HuH-7 (cell line): ENCODE measurements at regions not wholly inside any gene's neighbourhood (a gene's known extent, or its start where the extent isn't known, plus 50 kb on each side); places are given as distances from the start of the nearest gene placed in this dataset.
A peak's percentile ranks its signal among the peaks of the same experiment; 100 is the strongest.

Source experiments
- DNase-seq: peaks from one replicate; pipeline ENCODE4 v3.0.0; 2011; ENCODE audit warnings: low spot score

DNA sequence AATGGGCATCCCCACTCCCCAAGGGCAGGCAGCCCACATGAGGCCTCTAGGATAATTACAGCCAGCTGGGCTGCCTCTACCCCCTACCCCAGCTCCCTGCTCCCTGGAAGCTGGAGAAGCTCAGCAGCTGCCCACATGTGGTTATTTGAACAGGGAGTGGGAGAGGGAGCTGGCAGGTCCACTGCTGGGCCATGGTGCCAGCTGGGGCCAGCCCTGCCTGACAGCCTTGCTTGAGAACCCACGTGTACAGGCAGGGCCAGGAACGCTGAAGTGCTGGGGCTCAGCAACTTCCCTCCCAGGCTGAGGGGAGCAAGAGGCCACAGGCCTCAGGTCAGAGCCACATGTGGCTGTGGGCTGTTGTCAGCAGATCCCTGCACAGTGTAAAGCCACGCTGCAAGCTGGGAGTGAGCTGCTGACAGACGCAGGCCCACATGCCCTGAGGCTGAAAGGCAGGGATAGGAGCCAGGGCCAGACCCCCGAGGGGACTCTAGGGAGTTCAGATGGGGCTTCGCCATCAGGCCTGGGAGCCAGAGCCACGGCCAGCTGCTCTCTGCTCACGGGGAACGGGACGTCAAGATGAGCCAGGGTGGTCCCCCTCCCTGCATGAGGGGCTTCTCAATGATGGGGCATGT lies 129.0 kb downstream of the SYF2 start:
- DNase-seq: no peak

DNA sequence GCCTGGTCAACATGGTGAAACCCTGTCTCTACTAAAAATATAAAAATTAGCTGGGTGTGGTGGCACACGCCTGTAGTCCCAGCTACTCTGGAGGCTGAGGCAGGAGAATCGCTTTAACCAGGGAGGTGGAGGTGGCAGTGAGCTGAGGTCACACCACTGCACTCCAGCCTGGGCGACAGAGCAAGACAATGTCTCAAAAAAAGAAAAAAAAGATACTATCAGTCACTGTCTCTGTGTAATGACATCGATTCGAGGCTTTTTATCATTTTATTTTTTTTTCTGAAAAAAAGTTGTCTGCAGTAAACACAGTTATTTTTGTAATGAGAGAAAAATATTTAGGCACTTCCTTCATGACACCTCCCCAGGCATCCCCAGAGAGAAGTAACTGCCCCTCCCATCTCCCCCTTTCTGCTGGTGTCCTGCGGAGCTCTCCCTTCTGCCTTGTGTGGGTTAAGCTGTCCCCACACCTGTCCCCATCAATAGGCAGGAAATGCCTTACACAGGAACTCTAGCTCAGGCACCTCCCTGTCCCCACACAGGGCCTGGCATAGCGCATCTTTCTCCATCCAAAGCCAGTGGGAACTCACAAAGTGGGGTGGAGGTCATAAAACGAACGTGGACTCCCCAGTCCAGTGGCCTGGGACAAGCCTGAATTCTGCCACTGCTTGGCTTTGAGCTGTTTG lies 132.0 kb downstream of the SYF2 start:
- DNase-seq: no peak

DNA sequence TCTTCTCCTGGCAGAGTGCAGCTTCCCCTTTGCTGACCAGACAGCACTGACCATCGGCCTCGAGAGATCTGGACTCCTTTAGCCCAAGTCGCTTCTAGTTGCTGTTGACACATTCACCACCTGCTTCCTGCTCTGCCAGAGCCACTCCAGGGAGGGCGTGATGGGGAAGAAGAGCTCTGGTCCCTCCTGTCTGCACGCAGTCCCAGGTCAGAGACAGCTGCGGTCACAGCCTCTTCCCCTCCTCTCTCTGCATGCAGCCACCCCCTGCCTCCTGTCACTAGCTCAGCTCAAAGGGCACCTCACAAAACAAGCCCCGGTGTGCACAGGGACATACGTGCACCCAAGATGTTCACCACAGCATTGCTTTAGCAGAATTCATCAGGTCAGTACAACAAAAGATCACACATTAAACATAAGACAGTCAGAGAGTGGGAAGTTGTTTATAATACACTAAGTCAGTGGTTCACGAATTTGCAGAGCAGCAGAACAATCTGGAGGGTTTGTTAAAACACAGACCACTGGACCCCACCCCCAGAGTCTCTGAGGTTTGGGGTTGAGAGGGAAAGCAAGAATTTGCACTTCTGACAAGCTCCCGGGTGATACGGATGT lies 132.9 kb downstream of the SYF2 start:
- peak; percentile 22 for DNase-seq

DNA sequence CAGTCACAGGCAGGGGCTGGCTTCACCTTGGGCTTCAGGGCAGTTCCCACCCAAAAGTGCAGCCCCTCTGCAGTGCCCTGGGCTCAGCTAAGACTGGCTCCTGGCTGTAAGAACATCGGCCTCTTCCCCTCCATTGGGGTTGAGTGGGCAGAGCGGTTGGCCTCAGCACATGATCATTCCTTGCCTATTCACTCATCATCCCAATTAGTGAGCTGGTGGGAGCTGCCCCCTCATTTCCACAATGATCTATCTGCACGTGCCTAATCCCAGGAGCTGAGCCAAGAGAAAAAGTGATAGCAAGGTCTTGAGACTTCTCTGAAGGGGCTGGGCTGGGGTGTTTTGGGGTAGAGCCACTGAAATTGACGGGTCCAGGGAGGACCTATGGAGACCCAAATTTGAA lies 133.6 kb downstream of the SYF2 start:
- no peak for DNase-seq

DNA sequence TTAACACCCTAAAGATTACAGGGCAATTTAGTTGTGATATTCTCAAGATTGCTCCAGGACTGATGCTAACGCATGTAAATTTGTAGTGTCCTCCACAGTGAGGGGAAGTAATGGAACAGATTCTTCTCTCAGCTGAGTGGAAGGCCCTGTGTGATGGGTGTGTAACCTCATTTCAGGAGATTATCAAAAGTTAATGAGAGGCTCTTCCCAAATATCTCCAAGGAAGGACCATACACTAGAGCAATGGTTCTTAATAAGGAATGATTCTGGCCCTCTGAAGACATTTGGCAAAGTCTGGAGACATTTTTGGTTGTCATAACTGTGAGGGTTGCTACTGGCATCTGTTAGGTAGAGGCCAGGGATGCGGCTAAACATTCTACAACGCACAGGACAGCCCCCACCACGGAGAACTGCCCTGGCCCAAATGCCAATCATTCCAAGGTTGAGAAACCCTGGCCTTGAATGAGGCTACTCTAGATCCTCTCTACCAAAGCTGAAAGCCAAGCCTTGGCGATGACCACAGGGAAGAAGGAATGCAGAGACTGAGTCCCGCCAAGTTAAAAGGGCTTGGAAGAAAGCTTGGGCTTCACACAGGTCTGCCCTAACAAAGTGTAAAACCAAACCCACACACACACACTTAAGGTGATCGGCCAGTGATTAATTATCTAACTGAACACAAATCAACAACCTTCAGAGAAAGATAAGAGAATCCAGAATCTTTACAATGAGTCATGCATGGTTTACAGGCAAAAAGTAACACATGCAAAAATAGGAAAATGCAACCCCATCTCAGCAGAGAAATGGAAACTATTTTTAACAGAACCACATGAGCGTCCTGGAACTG lies 135.8 kb downstream of the SYF2 start:
- no peak for DNase-seq

DNA sequence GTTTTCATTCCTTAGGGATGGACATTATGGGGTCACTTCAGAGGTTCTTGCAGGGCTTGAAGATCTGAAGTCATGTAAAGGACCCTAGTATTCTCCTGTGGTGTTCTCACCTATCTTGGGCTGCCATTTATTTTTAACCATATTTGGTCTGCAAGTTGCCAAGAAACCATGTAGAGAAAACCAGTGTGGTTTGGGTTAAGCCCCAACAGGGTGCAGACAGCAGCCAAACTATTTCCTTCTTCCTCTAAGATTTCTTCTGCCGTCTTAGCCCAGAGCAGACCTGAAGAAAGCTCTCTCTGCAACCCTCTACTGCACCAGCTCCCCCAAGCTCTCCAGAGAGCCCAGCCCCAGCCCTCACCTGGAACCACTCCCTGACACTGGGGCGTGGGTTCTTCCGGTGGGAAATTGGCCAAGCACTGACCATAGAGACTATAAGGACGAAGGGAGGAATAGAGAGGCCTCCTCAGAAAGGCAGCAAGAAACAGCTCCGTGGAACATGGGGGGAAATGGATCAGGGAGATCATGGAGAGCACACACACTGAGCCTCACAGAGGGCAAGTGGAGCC lies 136.6 kb downstream of the SYF2 start:
- DNase-seq: no peak

DNA sequence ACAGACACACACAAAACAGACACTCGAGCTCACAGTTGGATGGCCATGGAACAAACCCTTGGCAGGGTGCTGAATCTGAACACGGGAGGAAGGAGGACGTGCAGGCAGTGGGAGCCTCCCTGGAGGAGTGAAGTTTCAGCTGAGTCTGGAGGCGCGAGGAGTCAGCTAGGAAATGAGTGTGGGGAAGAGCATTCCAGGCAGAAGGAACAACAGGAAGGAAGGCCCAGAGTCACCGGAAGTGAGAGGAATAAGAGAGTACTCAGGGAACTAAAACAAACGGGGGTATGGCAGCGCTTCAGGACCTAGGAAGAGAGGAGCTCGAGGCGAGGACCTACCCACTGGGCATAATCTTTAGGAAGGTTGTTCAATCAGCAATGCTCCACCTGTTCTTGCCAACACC lies 137.3 kb downstream of the SYF2 start:
- no peak for DNase-seq

DNA sequence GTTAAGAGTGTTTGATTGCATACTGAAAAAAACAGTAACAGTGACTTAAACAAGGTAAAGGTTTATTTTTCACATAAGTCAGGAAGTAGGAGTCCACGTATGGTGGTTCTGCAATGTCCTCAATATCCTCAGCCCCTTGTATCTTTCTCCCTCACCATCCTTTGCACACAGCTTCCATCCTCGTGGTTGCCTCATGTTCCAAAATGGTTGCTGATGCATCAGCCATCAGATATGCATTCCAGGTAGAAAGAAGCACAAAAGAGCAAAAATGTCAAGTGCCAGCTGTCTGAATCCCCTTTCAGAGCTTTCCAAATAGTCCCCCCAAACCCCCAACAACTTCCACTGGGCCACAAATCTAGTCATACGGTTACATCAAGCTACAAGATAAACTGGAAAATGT lies 138.1 kb downstream of the SYF2 start:
- no peak for DNase-seq

DNA sequence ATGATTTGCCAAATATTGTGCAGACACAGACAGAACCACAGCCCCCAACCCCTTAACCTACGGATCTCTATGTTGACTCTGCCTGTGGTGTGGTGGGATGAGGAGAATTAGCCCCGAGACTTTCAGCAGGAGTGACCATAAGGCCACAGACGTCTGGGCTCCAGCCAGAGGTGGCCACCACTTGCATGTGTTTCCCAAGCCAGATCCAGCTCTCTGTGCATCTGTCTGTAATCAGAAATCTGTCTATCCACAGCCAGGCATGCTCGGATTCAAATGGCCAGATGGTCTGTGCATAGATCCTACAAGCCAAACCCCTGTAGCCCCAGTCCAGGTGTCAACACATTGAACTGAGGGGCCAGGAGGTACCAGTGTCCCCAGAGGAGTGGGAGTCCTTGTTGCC lies 140.6 kb downstream of the SYF2 start:
- no peak for DNase-seq

DNA sequence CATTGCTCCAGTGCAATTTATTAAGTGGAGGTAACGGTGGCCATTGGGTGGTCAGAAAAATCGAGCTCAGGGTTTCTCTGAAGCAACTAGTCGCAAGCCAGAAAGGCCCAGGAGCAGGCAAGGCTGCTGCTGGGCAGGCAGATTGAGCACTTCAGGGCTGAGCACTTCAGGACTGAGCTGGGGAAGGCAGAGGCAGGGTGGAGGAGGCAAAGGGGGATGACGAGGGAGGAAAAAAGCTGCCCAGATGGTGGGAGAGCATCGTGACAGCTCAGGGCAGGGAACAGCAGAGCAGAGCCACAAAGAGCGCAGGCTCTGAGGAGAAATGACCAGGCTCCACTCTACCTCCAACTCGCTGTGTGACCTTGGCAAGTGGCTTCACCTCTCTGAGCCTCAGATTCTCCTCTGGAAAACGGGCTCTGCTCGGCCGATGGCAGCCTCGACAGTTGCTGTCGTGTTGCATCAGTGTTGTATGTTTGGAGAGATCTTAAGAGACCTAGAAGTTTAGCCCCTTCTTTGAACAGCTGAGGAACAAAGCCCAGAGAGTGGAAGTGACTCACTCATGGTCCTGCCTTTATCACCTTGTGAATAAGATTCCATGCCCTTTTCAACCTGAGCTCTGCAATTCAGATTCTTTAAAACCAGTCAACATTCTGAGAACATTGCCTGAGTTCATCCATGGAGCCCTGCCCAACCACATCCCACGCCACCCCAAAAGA lies 141.4 kb downstream of the SYF2 start:
- DNase-seq: no peak

DNA sequence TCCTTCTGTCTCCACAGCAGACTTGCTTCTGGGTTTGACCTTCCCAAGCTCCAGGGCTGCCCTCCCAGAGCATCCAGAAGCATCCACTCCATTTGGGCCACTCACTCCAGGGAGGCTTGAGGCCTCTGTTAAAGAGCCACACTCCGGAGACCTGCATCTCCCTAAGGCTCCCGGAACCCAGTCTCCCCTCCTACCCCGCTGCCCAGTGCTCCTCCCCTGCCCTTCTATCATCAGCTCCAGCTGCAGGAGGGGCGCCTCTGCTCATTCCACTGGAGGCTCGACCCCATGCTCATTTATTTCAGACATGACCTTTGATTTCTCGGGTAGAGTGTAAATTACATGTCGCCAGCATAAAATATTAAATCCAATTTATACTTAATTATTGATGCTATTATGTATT lies 142.5 kb downstream of the SYF2 start:
- no peak for DNase-seq

DNA sequence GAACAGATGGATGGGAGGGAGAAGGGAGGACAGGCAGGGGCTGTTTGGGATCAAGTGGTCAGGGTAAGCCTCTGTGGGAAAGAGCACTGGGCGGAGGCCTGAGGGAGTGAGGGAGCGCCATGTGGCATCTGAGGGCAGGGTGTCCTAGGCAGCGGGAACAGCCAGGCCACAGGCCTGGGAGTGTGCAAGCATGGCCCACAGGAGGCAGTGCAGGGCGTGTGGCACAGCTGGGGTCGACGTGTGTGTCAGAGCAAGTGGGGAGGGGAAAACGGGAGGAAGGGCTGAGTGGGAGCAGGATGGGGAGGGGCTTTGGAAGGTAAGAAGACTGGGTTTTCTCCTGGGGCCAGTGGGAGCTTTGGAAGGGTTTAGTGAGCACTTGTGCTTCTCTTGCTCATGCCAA lies 143.4 kb downstream of the SYF2 start:
- DNase-seq: no peak

DNA sequence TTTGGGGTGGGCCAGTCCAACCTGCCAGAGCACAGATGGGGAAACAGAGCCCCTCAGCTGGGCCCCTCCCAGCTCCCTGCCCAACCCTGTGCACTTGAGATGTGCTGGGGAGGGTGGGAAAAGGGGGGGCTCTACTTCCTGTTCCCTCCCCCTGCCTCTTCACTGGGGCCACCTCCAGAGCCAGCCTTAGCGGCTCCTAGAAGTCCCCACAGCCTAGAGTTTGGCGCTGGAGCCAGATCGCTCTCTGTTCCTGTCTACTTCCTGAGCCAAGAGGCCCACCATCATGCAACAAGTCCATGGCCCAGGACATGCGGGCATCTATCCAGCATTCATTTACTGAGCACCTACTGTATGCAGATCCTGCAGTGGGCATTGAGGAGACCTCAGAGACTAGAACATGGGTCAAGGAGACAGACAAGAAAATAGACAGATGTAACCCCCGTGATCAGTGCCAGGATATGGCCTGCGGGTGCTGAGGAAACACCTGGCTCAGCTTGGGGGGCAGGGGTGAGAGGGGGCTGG lies 144.1 kb downstream of the SYF2 start:
- DNase-seq: no peak

DNA sequence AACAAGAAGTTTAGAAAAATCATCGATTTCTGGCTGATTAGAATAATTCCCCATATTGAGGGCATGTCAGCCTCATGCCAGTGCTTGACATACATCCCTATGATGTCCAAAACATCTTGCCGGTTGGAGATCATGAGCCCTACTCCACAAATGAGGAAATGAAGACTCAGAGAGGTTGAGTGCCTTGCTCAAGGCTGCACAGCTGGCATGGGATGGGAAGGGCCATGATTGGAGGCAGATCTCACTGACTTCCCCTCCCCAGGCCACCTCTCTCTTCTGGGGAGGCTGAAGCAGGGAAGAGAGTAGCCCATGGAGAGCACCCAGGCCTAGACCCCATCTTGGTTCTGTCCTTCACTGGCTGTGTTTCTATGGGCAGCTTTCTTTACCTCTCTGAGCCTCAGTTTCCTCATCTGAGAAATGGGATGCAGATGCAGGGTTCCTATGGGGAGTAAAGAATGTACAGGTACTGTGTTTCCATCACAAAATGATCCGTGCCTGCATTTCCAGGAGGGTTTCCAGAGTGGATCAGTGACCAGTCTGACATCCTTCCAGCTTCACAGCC lies 145.7 kb downstream of the SYF2 start:
- no peak for DNase-seq

DNA sequence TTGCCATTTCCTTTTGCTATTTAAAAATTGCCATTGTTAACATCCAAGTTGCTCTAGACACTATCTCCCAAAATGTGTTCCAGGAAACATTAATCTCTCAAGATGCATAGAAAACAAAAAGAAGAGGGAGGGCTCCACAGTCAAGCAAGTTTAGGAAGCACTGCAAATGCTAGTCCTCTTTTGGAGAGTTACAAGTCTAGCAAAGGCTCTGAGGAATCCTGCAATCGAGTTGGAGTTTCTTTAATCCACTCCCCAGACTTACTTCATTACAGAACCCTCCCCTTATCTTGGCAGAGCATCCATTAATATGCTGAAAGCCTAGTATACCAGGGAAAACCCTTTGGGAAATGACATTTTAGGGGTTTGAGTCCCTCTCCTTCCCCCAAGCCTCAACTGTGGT lies 147.9 kb downstream of the SYF2 start:
- no peak for DNase-seq

DNA sequence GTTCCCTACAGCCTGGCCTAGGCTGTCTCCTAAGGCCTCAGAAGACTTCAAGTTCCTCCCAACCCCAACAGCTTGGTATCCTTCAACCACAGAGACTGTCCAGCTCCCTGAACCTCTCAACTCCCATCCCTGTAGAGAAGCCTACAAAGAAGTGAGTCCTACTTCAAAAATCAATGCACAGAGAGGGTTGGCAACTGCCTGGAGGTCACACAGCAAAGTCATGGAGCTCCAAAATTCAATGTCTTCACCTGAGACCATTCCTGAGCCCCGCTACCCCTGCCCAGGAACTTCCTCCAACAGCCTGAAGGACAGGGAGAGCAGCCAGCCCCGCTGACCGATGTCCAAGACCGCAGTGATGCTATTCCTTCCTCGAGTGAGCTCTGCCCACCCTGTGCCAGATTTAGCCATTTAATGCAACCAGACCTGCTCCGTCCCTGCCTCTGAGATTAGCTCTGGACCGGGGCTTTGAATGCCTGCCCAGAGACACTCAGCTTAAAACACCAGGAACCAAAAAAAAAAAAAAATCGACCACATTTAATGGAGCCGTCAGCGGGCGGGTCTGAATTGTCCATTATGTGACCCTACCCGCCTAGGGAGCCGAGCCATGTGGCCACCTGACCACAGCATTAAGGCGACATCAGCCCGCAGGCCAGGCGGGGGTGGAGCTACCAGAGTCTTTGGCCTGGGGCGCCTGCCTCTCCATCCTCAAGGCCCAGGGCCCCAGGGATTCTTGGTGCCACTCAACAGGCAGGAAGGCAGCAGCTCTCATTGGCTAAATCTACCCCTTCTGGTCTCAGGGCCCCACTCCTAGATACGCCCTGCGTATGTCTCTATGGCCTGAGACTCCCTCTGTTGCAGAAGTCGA lies 148.6 kb downstream of the SYF2 start:
- DNase-seq: no peak

DNA sequence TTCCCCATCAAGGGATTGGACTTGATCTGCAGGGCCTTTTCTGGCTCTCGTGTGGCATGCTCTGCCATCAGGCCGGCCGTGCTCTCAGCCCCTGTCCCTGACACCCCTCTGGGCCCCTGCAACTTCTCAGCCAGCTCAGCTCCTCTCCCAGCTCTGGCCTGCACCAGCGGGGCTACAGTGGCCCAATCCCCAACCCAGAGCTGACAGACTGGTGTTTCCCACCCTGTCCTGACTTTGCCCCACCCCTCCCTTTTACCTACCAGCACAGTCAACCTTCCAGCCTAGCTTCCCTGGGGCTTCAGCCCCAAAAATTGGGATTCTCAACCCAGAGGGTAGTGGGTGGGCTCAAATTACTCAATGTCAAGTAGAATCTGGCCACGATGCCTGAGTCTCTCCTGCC lies 149.3 kb downstream of the SYF2 start:
- no peak for DNase-seq

DNA sequence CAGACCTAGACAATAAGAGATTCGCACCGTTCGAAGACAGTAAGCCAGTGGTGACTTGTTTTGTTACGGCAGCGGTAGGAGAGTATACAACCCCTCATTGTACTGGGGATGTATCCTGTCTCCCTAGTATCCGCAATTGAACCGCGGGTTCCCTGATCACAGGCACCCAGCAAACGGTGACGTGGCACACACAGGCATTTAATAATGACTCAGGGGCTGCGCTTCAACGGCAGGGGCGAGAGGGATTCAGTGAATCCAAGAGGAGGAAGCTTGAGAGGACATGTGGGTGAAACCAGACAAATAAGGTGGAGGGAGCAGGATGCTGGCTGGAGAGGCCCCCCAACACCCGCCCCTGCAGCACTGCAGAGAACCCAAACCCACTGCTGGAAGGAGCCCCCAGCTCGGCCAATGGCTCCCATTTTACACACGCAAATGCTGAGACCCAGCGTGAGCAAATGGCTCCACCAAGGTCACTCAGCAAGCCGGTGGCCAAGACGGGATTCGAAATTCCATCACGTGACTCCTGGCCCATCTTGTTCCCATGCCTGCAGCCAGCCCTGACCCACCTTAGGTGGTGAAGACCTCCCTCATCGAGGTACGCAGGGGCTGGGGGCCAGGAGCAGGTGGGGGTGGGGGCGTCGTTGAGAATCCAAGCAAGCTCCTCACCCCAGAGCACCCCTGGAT lies 149.9 kb downstream of the SYF2 start:
- no peak for DNase-seq

DNA sequence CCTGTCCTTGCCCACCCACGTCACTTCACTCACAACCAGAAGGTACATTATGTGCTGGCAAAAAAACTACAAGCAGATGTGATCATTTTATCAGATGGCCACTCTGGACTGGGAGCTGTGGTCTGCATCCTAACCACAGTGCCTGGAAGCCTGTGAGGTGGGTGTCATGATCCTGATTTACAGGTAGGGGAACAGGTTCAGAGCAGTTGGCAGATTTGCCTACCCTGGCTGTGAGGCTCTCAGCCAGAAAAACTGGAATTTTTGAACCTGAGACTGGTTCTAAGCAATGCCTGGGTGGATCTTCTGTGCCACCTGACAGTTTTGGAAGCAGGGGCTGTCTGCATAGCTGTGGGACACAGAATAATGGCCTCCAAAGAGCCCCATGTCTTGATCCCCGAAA lies 150.8 kb downstream of the SYF2 start:
- no peak for DNase-seq
